H7 (cell line): ENCODE measurements at regions not wholly inside any gene's neighbourhood (a gene's known extent, or its start where the extent isn't known, plus 50 kb on each side); places are given as distances from the start of the nearest gene placed in this dataset.

Experiments used
- DNase-seq: peaks from one replicate; pipeline ENCODE4 v3.0.0; 2012
- H3K27me3 ChIP-seq: 2 replicates; pipeline ENCODE4 v1.6.0; 2011; ENCODE audit warnings: mild to moderate bottlenecking, low read length; ENCODE audit not compliant: control insufficient read depth, insufficient read depth
- H3K36me3 ChIP-seq: replicated peaks from 2 replicates; pipeline ENCODE4 v1.5.1; 2011; ENCODE audit warnings: low read length; ENCODE audit not compliant: control insufficient read depth, insufficient read depth
- H3K4me3 ChIP-seq: 2 replicates; pipeline ENCODE4 v1.5.1; 2011; ENCODE audit warnings: low read depth, mild to moderate bottlenecking, control low read depth, low read length, moderate library complexity; ENCODE audit not compliant: insufficient read depth

- Histone ChIP-seq H3K27me3 (no peaks in the 10 kb centered on the region), H3K36me3 (no peaks in the 10 kb centered on the region), H3K4me3 (no peak overlapping the region)
- no peak for DNase-seq
These were observed 195.9 kb downstream of the CYYR1 start for GRCh38 chr21:26377111-26377694.

GRCh38 chr21:26374817-26375216, 198.3 kb downstream of the CYYR1 start:
- Histone ChIP-seq H3K4me3 (no peak overlapping the region), H3K36me3 (no peaks in the 10 kb centered on the region), H3K27me3 (no peaks in the 10 kb centered on the region)
- DNase-seq = no peak

- no peaks in the 10 kb centered on the region for H3K27me3 ChIP-seq
- no peaks in the 10 kb centered on the region for H3K36me3 ChIP-seq
- no peak for DNase-seq
- no peak overlapping the region for H3K4me3 ChIP-seq
These were observed 198.2 kb upstream of the APP start for GRCh38 chr21:26368591-26369320.

DNA sequence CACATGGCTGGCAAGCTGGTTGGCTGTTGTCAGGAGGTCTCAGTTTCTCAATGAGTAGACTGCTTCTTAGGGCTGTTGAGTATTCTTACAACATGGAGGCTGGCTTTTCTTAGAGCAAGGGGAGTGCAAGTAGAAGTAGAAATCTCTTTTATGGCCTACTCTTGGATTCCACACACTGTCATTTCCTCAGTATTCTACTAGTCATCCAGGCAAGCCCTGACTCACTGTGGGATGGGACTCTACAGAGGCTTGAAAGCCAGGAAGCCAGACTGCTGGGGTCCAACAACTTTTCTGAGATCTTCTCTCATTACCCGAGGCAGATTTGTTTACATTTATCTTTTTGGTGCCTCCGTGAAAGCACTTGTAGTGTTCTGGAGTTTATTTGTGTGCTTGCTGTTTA, 196.2 kb upstream of the APP start:
- Histone ChIP-seq H3K27me3 (no peaks in the 10 kb centered on the region), H3K4me3 (no peak overlapping the region), H3K36me3 (no peaks in the 10 kb centered on the region)
- DNase-seq = no peak

DNA sequence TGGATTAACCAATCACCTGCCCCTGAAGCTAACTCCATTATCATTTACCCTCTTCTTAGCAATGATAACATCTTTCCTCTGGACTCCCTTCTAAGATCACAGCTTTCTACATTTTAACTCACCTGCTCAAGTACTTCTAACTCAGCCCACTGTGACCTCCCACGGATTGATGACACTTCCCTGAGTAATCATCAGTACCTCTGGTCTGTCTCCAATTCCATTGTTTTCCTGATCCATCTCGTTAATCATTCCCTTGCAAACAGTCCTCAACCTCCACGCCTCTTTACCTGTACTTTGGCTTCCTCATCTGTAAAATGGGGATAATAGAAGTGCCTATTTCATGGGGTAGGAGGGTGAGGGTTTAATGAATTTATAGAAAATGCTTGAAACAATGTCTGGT, 195.3 kb upstream of the APP start:
- no peaks in the 10 kb centered on the region for H3K27me3 ChIP-seq
- DNase-seq = no peak
- no peak overlapping the region for H3K4me3 ChIP-seq
- H3K36me3 ChIP-seq = no peaks in the 10 kb centered on the region

- H3K27me3 ChIP-seq = no peaks in the 10 kb centered on the region
- H3K36me3 ChIP-seq = no peaks in the 10 kb centered on the region
- DNase-seq = no peak
- no peak overlapping the region for H3K4me3 ChIP-seq
These were observed 181.1 kb upstream of the APP start for GRCh38 chr21:26351661-26352060.

GRCh38 chr21:26332867-26333266, 162.3 kb upstream of the APP start:
- Histone ChIP-seq H3K36me3 (no peaks in the 10 kb centered on the region), H3K4me3 (no peak overlapping the region), H3K27me3 (no peaks in the 10 kb centered on the region)
- DNase-seq = no peak

DNA sequence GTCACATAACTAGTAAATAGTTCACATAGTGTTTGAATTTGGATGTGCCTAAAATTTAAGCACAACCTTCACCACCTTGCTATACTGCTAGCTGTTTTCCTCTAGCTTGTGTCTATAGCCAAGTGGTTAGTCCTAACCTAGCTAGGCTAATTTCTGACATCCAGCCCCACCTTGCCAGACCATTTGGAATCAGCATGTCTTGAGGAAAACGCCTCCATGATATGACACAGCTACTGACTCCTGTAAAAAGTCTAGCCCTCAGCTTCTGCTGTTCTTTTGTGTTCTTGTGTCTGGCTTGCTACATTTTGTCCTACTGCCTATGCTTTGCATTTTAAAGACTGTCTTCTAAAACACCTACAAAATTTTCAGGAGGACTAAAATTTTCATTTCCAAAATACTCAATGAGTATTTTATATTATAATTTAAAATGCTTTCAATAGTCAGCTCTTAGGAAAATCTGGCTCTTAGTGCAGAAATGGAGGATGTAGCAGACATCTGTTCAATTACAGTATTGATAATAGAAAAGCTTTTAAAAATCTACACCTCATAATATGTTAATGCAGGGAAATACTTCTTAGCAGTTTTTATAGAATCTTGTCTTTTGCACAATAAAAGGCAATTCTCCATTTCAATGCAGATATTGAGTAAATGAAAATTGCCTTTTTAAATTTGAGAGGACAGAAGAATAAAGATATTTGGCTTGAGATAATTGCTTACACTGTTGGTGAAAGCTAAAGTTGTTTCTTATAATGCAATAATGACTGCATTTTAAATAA, 160.8 kb upstream of the APP start:
- DNase-seq = no peak
- no peak overlapping the region for H3K4me3 ChIP-seq
- H3K36me3 ChIP-seq = no peaks in the 10 kb centered on the region
- no peaks in the 10 kb centered on the region for H3K27me3 ChIP-seq

DNA sequence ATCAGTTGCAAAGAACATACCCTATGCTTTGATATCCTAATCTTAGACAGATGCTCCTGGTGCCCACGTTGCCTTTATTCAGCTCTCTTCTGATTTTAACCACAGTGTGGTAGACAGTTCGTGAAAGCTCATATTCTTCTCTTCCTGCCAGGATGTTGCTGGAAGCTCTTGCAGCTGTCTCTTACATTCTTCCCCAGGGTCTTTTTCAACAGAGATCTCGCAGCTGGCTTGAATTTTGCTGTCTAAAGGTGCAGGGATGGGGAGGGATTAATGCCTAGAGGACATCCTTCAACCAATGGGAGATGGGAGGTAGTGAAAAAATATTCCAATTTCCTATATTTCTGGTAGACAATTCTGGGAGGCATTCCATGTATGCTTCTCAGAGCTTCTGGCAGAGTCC, 150.0 kb upstream of the APP start:
- H3K36me3 ChIP-seq = no peaks in the 10 kb centered on the region
- no peaks in the 10 kb centered on the region for H3K27me3 ChIP-seq
- no peak overlapping the region for H3K4me3 ChIP-seq
- no peak for DNase-seq

GRCh38 chr21:26307640-26308039, 137.1 kb upstream of the APP start:
- no peaks in the 10 kb centered on the region for H3K27me3 ChIP-seq
- no peaks in the 10 kb centered on the region for H3K36me3 ChIP-seq
- no peak for DNase-seq
- no peak overlapping the region for H3K4me3 ChIP-seq

DNA sequence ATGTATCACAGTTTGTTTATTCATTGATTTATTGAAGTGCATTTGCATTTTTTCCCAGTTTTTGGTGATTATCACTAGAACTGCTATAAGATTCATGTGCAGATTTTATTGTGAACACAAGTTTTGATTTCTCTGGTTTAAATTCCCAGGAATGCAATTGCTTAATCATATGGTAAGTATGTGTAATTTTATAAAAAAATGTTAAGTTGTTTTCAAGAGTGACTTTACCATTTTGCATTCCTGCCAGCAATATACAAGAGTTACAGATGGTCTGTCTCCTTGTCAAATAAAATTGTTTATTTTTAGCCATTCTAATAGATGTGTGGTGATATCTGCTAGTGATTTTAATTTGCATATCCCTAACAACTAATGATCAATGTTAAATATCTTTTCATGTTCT, 127.3 kb upstream of the APP start:
- DNase-seq = no peak
- H3K27me3 ChIP-seq = no peaks in the 10 kb centered on the region
- H3K36me3 ChIP-seq = no peaks in the 10 kb centered on the region
- H3K4me3 ChIP-seq = no peak overlapping the region

DNA sequence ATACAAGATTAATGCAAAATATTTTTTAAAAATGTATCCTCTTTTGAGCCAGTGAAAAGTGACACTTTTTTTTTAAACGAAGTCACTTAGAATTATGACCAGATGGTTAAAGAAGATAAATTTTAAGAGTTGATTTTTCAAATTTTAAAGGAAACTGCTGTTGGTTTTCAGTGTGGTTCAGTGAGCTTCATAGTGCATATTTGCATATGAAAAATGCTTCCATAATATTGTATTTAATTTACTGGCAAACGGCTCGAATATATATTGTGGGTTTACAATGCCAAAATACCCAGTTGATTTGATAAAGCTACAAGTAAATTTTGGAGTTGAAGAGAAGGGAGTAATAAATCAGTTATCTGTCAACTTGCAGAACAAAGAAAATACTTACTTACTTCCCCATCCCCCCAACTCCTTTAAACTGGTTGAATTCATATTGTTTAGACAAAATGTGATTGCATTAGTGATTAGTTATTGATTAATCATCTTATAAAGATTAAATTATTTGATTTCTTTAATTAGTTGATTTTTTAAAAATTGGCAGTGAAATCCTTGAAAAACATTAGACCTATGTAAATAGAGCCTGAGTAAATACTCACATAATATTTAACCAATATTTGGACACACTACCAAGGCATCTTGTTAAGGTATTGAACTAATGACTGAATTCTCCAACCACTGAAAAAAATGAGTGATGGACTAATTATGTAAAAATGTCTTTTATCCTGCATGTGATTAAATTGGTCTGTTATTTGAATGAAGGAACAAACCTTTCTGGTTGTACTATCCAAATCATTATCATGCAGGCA, 122.8 kb upstream of the APP start:
- no peak for DNase-seq
- Histone ChIP-seq H3K27me3 (no peaks in the 10 kb centered on the region), H3K36me3 (no peaks in the 10 kb centered on the region), H3K4me3 (no peak overlapping the region)

DNA sequence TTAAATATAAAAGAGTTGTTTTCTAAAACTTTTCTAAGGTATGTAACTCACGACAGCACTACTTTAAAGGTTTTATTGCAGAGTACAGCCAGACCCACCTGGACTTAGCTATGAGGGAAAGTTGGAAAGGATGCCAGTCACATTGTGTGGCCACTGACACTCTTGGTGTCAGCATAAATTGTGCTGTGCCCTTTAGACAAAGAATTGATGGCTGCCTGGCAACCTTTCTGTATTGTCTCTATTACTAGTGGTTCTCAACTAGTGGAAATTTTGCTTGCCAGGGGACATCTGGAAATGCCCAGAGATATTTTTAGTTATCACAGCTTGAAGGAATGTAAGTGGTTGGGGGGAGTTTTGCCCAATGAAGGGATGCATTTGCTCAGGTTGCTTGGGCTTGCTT, 117.5 kb upstream of the APP start:
- no peak for DNase-seq
- Histone ChIP-seq H3K4me3 (no peak overlapping the region), H3K27me3 (no peaks in the 10 kb centered on the region), H3K36me3 (no peaks in the 10 kb centered on the region)

DNA sequence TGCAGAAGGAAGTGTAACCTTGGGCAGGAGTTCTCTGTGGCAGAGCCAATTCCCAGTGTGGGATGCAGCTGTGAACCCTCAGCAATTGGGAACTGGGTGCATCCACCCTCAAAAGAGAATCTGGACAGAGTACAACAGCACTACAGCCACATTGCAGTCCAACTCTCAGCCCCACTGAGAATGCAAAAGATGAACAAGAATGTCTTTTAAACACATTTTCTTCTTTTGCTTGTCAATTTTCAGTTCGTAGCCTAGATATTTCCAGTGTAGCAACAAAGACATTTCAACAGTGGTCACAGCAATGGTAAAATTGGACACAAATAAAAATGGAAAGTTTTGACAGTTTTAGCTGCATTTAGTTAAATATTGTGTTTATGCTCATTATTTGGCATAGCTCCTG, 114.0 kb upstream of the APP start:
- Histone ChIP-seq H3K36me3 (no peaks in the 10 kb centered on the region), H3K4me3 (no peak overlapping the region), H3K27me3 (no peaks in the 10 kb centered on the region)
- DNase-seq = no peak
